Cerebellar cortex (tissue), 1 donor: ENCODE measurements at regions not wholly inside any gene's neighbourhood (a gene's known extent, or its start where the extent isn't known, plus 50 kb on each side); places are given as distances from the start of the nearest gene placed in this dataset.

ENCODE experiments used
- DNase-seq: peaks from one replicate; pipeline ENCODE4 v3.0.0-alpha.2; 2015; ENCODE audit warnings: low spot score

DNA sequence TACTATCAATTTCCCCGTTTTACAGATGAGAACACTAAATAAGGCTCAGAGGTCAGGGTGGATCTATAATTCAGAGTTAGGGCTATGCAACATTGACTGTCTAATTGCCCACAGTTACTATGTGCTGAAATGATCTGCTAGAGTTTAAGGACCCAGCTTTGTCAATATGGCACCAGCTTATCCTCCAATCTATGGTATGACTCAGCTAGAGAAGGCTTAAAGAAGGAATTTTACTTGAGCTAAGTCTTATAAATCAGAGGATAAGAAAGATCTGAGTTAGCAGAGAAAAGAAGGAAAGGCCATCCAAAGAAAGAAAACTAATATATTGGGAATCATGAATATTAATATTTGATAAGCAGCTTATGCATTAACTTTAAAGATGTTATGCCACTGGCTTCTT is 78.1 kb downstream of the ASB9 start:
- no peak for DNase-seq

DNA sequence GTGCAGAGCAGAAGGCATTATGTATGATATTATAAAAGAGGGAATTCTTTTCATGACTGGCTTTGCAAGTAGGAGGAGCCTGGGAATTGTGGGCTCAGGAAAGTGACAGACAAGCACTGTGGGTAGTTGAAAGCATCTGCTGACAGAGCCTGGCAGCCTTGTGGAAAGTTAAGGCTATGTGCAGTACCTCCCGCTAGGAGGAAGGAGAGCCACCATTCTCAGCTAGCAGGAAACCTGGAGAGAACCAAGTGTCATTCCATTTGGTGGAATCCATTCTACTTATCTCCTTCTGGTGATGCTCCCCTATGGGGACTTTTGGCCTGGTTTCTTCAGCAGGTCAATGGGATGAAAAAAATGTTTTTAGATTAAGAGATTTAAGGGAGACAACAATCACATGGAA is 81.8 kb downstream of the ASB9 start:
- DNase-seq, result no peak

GRCh38 chrX:15177316-15177715 is 92.6 kb downstream of the ASB9 start:
- no peak for DNase-seq

GRCh38 chrX:15173411-15173810 is 96.5 kb downstream of the ASB9 start:
- DNase-seq, result peak; percentile 15

DNA sequence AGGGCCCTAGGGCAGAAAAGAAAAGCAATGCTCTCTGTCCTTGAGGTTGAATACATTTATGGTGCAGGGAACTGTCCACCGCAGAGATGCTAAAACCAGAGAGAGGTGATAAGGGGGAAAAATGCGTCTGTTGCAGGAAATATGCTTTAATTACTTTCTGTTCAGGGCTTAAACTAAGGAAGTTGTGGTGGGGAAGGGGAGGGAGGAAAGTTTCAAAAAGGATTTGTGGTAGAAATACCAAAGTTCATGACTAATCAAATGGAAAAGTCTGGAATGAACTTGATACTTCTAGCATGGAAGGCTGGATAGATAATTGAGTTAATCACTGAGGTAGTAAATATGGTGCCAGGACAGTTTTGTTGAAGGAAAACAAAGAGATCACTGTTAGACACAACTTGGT is 99.0 kb downstream of the ASB9 start:
- DNase-seq, result no peak

GRCh38 chrX:15167826-15168225 is 102.1 kb downstream of the ASB9 start:
- peak; percentile 62 for DNase-seq

- DNase-seq, result no peak
Observed at GRCh38 chrX:15165832-15166231, 104.1 kb downstream of the ASB9 start.

- DNase-seq, result no peak
Observed at GRCh38 chrX:15163131-15163530, 106.8 kb downstream of the ASB9 start.

DNA sequence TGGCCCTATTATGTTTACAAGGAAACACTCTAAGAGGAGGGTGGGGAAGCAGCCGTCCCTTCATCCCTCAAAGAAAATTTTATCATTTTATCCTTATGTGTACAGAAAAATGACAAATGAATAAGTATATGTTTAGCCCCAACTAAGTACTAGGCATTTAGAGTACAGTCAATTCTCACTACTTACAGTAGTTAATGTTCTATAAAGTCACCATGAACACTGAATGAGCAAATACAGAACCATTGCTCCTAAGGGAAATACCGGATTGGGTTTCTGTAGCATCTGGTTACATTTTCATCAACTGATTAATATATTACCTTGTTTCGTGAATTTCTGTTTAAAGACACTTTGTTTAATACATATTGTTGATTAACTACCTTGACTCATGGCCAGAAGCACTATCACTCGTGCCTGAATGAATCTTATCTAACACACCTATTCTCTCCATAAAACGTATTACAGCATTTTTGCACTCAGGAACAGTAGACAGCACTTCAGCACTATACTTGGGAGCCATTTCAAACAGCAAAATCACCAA is 109.3 kb downstream of the ASB9 start:
- no peak for DNase-seq

- DNase-seq, result no peak
Observed at GRCh38 chrX:15158736-15159406, 111.0 kb downstream of the ASB9 start.

DNA sequence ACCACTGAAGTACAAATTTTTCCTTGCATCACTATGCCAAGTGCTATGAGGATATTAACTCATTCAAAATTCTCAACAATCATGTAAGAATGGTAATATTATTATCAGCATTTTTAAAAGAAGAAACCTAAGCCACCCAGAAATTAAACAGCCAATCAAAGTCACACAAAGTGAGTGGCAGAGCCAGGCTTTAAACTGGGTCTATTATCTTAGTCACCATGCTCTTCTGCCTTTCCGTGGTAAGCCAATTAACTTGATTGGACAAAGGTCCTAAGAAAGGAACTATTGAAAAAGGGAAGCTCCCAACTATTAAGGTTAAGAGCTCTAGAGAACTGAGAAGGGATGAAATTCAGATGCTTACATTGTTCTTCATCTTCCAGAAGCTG is 111.5 kb downstream of the ASB9 start:
- no peak for DNase-seq

DNA sequence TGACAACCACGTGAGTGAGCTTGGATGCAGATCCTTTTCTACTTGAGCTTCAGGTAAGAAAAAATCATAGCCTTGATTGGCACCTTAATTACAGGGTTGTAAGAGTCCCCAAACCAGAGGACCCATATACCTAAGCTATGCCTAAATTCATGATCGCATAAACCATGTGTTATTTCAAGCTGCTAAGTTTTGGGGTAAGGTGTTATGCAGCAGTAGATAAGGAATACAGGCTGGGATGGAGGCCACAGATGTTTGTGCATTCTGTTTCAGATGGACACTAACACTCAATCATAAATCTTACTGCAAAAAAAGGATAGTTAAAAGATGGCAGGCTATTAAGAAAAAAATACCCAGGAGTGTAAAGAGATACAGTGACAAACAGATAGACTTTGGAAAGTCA is 112.3 kb downstream of the ASB9 start:
- no peak for DNase-seq

DNA sequence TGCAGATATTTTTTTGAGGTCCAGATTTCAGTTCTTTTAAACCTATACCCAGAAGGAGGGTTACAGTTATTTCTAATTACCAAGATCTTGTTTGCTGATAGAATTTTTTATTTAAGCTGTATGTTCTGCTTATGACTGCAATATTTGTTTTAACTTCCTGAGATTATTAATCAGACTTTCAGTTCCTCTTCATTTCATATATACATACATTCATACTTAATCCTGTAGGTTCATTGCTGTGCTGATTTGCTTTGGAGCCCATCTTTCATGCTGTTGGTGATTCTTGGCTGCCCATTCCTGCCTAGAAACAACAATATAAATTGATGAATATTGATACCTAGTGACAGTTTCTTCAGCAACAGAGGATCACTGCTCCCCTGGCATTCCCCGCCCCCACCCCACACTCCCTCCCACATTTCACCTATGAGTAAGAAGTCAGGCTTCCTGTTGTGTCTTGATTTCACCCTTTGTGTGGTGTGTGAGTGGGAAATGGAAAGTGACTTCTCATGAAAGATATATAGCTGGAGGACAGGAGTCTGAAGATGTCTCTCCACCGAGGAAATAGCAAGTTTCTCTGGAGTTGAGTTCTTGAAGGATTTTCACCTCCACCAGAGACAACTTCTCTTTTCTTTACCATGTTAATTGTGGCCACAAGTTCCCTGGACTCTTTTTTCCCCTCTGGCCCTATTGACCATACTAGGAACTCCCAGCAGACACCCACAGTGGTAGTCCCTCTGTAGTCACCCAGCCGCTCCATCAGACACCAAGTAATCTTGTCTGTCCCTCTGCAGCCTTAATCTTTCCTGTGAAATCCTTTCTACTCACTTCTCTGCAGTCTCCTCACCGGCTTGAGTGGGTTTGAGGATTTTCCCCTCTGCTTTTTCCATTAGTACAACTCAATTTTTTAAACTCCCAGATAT is 118.4 kb downstream of the ASB9 start:
- no peak for DNase-seq

GRCh38 chrX:15150586-15150985 is 119.3 kb downstream of the ASB9 start:
- no peak for DNase-seq

- no peak for DNase-seq
Observed at GRCh38 chrX:15146515-15146914, 123.4 kb downstream of the ASB9 start.

DNA sequence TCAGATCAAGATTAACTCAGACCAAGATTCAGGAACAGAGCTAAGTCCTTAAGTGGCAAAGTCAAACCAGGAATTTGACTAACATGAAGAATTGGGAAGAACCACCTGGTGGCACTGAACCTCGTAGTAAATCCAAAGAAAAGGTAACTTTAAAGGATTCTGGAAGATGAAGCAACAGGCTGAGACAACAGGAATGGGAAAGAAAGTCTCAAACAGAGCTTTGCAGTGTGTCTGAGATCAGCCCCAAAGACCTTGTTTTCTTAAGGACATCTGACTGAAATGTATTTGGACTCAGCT is 126.1 kb downstream of the ASB9 start:
- DNase-seq, result no peak

- peak; percentile 58 for DNase-seq
Observed at GRCh38 chrX:15143050-15143824, 126.6 kb downstream of the ASB9 start.

GRCh38 chrX:15142084-15142715 is 127.7 kb downstream of the ASB9 start:
- DNase-seq, result no peak

DNA sequence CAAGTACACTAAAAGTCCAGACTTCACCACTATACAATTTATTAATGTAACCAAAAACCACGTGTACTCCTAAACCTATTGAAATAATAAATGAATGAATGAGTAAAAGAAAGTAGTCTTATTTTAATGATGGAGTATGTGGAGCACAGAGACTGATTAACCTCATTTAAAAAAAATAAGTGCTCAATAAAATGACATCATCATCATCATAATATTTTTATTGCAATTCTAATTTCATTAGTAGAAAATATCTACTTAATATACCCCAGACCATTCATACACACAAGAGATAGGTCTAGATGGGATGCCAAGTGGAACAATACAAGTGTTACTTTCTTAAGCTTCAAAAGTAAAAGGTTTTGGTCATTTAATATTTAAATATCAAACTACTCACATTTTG is 133.1 kb downstream of the ASB9 start:
- no peak for DNase-seq

DNA sequence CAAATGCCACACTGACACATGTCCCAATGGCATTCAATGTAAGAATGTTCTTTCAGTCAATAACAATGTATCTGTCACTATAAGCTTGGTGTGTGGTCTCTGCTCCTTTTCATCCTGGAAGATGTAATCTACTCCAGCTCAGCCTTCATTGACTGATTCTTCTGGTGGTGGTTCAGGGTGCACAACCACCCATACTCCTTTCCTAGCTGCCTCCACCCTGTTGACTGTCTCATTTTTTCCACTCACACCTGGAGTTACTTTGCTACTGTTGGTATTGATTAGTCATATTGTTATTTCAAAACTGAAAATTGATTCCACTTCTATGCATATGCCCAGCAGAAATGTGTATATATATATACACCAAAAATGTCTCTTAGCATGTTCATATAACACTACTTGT is 140.5 kb downstream of the ASB9 start:
- no peak for DNase-seq

- no peak for DNase-seq
Observed at GRCh38 chrX:15128861-15129260, 141.0 kb downstream of the ASB9 start.

GRCh38 chrX:15127010-15127409 is 142.9 kb downstream of the ASB9 start:
- no peak for DNase-seq
